Keratinocyte (primary cell): ENCODE measurements at regions not wholly inside any gene's neighbourhood (a gene's known extent, or its start where the extent isn't known, plus 50 kb on each side); places are given as distances from the start of the nearest gene placed in this dataset.

Experiments
- DNase-seq: peaks from one replicate; pipeline ENCODE4 v3.0.0-alpha.2; 2011; ENCODE audit warnings: low read depth, missing footprints, low spot score
- FAIRE-seq: peaks from 2 replicates; lab custom pipeline; 2011; peaks lifted over from hg19 to GRCh38; lab: Jason Lieb, UNC
- H2AFZ ChIP-seq: 2 replicates; pipeline ENCODE4 v1.6.0; 2012; ENCODE audit warnings: low read length, control low read depth, inconsistent platforms; ENCODE audit not compliant: control insufficient read depth
- H3K27ac ChIP-seq: 2 replicates; pipeline ENCODE4 v1.5.1; 2011; ENCODE audit warnings: low read length; ENCODE audit not compliant: control insufficient read depth, insufficient read depth
- H3K27me3 ChIP-seq: 3 replicates; pipeline ENCODE4 v1.6.0; 2011; ENCODE audit warnings: low read length; ENCODE audit not compliant: control insufficient read depth, insufficient read depth; ENCODE audit errors: extremely low read depth
- H3K36me3 ChIP-seq, 2 experiments: 2 replicates in 1 of 2; 3 replicates in 1 of 2; pipeline ENCODE4 v1.5.1; 2011; ENCODE audit warnings: low read length in 2 of 2, mild to moderate bottlenecking in 1 of 2; ENCODE audit not compliant: control insufficient read depth in 2 of 2, insufficient read depth in 2 of 2; ENCODE audit errors: extremely low read depth in 1 of 2
- H3K4me1 ChIP-seq: 3 replicates; pipeline ENCODE4 v1.5.1; 2011; ENCODE audit warnings: low read length; ENCODE audit not compliant: control insufficient read depth, insufficient read depth; ENCODE audit errors: extremely low read depth
- H3K4me2 ChIP-seq: 3 replicates; pipeline ENCODE4 v1.6.0; 2011; ENCODE audit warnings: low read depth, low read length; ENCODE audit not compliant: control insufficient read depth, insufficient read depth; ENCODE audit errors: extremely low read depth
- H3K4me3 ChIP-seq, 3 experiments: fragments of 200-600 bp in 1 of 3; sonication (generic) in 1 of 3; 2 replicates in 2 of 3; 3 replicates in 1 of 3; pipeline ENCODE4 v1.5.1; 2011 to 2016; ENCODE audit warnings: low read length in 3 of 3, mild to moderate bottlenecking in 3 of 3, control low read depth in 2 of 3, inconsistent platforms in 1 of 3, low read depth in 1 of 3, mixed read lengths in 1 of 3, mixed run types in 1 of 3, moderate library complexity in 1 of 3; ENCODE audit not compliant: control insufficient read depth in 2 of 3, insufficient read depth in 2 of 3; ENCODE audit errors: extremely low read depth in 1 of 3
- H3K79me2 ChIP-seq: 2 replicates; pipeline ENCODE4 v1.6.0; 2012; ENCODE audit warnings: low read length; ENCODE audit not compliant: control insufficient read depth, insufficient read depth
- H3K9ac ChIP-seq: 3 replicates; pipeline ENCODE4 v1.6.0; 2011; ENCODE audit warnings: low read length; ENCODE audit not compliant: control insufficient read depth, insufficient read depth; ENCODE audit errors: extremely low read depth
- H3K9me1 ChIP-seq: 3 replicates; pipeline ENCODE4 v1.6.0; 2011; ENCODE audit warnings: low read length; ENCODE audit not compliant: control insufficient read depth, insufficient read depth; ENCODE audit errors: extremely low read depth
- H3K9me3 ChIP-seq: 2 replicates; pipeline ENCODE4 v1.5.1; 2012; ENCODE audit warnings: low read depth, low read length; ENCODE audit not compliant: control insufficient read depth
- H4K20me1 ChIP-seq: 3 replicates; pipeline ENCODE4 v1.6.0; 2011; ENCODE audit warnings: low read length; ENCODE audit not compliant: control insufficient read depth, insufficient read depth; ENCODE audit errors: extremely low read depth
- EZH2 ChIP-seq: IDR thresholded peaks from one replicate; pipeline ENCODE4 v1.6.1; 2012; ENCODE audit warnings: inconsistent platforms, mild to moderate bottlenecking, low read length, moderate library complexity
- dilution Hi-C: fragments of 300-500 bp; cut with MboI; formaldehyde crosslinking; loops from one replicate; pipeline ENCODE4 v1.7.0; 2020; ENCODE audit warnings: low sequenced_read_pairs; ENCODE audit not compliant: extremely low pct_ligation_motif_present
- TF ChIP-seq, protein P1 (sequence below), 3 experiments: IDR thresholded peaks in 1 of 3; conservative IDR thresholded peaks in 1 of 3; optimal IDR thresholded peaks in 1 of 3; 2 replicates in 2 of 3; 3 replicates in 1 of 3; pipeline versions ENCODE3 to v1.5.1; 2011; ENCODE audit warnings: low read length in 3 of 3, mild to moderate bottlenecking in 3 of 3, moderate library complexity in 2 of 3, control low read depth in 1 of 3, inconsistent platforms in 1 of 3; ENCODE audit not compliant: insufficient read depth in 2 of 3; ENCODE audit errors: extremely low read depth in 1 of 3

DNA sequence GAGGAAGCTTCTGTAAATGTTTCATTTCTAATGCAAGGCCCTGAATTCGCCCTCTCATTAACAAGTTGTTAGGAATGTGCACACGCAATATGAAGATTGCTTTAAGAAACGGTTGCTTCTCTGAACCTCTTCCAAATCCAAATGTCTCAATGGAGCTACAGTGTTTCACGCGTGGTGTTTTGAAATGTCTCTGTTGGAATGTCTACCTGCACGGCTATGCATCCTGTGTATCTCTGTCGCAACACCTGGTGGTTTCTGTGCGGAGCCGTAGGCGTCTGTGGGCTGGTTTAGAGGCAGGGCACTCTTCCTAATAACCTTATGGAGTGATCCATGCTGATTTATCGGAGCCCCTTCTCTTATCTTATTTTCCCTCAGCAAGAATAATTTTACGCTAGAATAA, 1584.2 kb upstream of the SLC10A2 start:
- H3K27me3 ChIP-seq, result no peaks in the 10 kb centered on the region
- DNase-seq, result no peak
- no peak for TF ChIP-seq EZH2
- TF ChIP-seq, protein P1, sequence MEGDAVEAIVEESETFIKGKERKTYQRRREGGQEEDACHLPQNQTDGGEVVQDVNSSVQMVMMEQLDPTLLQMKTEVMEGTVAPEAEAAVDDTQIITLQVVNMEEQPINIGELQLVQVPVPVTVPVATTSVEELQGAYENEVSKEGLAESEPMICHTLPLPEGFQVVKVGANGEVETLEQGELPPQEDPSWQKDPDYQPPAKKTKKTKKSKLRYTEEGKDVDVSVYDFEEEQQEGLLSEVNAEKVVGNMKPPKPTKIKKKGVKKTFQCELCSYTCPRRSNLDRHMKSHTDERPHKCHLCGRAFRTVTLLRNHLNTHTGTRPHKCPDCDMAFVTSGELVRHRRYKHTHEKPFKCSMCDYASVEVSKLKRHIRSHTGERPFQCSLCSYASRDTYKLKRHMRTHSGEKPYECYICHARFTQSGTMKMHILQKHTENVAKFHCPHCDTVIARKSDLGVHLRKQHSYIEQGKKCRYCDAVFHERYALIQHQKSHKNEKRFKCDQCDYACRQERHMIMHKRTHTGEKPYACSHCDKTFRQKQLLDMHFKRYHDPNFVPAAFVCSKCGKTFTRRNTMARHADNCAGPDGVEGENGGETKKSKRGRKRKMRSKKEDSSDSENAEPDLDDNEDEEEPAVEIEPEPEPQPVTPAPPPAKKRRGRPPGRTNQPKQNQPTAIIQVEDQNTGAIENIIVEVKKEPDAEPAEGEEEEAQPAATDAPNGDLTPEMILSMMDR (optimal IDR thresholded peaks at IDR 0.05 in 1 of 3, IDR thresholded peaks at IDR 0.05 in 1 of 3, conservative IDR thresholded peaks at IDR 0.05 in 1 of 3; ENCODE audit: extremely low read depth in 1 of 3, insufficient read depth in 2 of 3, low read length in 3 of 3), result no peak
- H3K79me2 ChIP-seq, result no peaks in the 10 kb centered on the region
- no peaks in the 10 kb centered on the region for H3K9me1 ChIP-seq
- dilution Hi-C loops, result no loop called here
- no peak overlapping the region for H2AFZ ChIP-seq
- H3K27ac ChIP-seq, result no peak overlapping the region
- H3K4me2 ChIP-seq, result no peak overlapping the region
- no peaks in the 10 kb centered on the region for H3K36me3 ChIP-seq
- no peak overlapping the region for H3K9ac ChIP-seq
- H3K4me3 ChIP-seq, result no peak overlapping the region
- no peaks in the 10 kb centered on the region for H4K20me1 ChIP-seq
- no peaks in the 10 kb centered on the region for H3K9me3 ChIP-seq
- no peaks in the 10 kb centered on the region for H3K4me1 ChIP-seq
- no peak for FAIRE-seq

DNA sequence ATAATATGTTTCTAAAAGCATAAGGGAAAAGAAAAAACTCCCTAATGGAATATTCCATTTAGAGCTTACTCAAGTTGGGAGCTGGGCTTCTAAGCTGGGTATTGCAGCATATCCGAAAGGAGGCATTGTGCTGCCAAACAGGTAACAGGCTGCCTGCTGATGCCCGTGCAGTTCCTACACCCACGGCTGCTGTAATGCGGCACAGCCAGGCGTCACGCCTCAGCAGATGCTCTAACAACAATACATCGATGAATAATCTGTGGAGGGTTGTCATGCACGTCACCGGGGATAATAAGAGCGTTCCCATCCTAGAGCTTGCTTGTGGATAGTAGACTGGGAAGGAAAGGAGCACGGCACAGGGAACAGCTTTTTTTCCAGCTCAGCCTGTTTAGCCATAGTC, 1582.1 kb upstream of the SLC10A2 start:
- TF ChIP-seq, protein P1 (optimal IDR thresholded peaks at IDR 0.05 in 1 of 3, IDR thresholded peaks at IDR 0.05 in 1 of 3, conservative IDR thresholded peaks at IDR 0.05 in 1 of 3; ENCODE audit: extremely low read depth in 1 of 3, insufficient read depth in 2 of 3, low read length in 3 of 3), result no peak
- TF ChIP-seq EZH2, result no peak
- Histone ChIP-seq H3K9ac (no peak overlapping the region), H3K9me1 (no peaks in the 10 kb centered on the region), H2AFZ (no peak overlapping the region), H3K4me2 (no peak overlapping the region), H3K79me2 (no peaks in the 10 kb centered on the region), H3K27me3 (no peaks in the 10 kb centered on the region), H3K4me1 (no peaks in the 10 kb centered on the region), H3K27ac (no peak overlapping the region), H4K20me1 (no peaks in the 10 kb centered on the region), H3K36me3 (no peaks in the 10 kb centered on the region), H3K4me3 (no peak overlapping the region), H3K9me3 (no peaks in the 10 kb centered on the region)
- FAIRE-seq, result no peak
- no peak for DNase-seq
- dilution Hi-C loops, result no loop called here
